NCI-H1048 (cell line): ENCODE measurements at regions not wholly inside any gene's neighbourhood (a gene's known extent, or its start where the extent isn't known, plus 50 kb on each side); places are given as distances from the start of the nearest gene placed in this dataset.
"Not testable (repeated sequence)": the region's sequence is repeated elsewhere in the genome, so short reads cannot be mapped to it uniquely, and the experiment has no call there.

Source experiments
- DNase-seq: peaks from one replicate; lab custom pipeline; 2025; lab: John Stamatoyannopoulos, UW

- no peak for DNase-seq
Measured at GRCh38 chr3:115388811-115389210, 234.5 kb upstream of the GAP43 start.

DNA sequence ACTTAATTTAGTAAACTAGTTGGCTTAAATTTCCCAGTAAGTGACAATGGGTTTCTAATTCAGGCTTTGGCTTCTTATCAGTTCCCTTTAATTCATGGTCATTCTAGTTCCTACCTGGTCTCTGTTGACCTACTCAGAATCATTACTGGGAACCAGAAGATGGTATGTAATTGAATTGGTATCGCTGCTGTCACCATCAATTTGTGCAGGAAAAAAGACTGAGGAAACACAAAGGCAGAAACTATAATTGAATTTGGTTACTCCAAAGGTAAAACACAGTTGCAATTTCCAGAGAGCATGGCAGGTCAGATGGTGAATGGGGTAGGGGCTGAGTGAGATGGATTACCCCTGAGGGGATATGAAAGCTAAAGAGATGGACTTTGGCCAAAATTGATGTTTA is 226.5 kb upstream of the GAP43 start:
- DNase-seq: no peak

DNA sequence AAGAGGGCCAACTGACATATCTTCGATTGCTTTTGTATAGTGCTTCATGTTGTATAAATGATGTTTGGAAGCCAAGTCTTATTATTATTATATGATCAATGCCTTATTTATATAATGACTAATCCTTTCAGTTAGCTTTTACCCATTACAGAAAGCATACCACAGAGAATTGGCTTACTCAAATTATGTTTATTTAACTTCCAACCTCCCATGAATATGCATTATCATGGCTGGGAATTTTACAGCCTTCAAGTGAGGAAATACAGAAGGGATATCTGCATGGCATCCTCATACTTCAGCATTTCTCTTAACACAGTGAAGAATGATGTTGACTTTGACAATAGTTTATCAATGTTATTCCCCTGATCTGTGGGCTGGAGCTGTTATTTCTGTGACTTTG is 225.9 kb upstream of the GAP43 start:
- no peak for DNase-seq

GRCh38 chr3:115398506-115398905 is 224.8 kb upstream of the GAP43 start:
- DNase-seq: no peak

DNA sequence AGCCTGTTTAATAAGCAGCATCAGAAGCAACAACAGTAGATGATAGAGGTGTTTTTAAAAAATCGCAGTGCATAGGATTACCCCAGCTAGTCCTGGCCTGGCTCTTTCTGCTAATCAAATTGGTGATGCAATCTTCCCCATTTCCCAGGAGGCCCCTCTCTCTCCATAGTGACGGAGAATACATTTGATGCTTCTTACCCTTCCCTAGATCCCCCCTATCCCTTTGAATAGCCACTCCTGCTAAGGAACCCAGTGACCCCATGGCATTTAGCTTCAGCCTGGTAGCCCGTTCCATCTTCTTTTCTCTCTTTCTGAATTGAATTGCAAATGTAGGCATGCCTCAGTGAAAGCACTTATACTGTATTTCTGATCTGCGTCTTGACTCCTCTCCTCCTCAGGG is 223.6 kb upstream of the GAP43 start:
- no peak for DNase-seq

- DNase-seq: no peak
Measured at GRCh38 chr3:115401298-115401697, 222.0 kb upstream of the GAP43 start.

GRCh38 chr3:115401851-115402501 is 221.3 kb upstream of the GAP43 start:
- no peak for DNase-seq

DNA sequence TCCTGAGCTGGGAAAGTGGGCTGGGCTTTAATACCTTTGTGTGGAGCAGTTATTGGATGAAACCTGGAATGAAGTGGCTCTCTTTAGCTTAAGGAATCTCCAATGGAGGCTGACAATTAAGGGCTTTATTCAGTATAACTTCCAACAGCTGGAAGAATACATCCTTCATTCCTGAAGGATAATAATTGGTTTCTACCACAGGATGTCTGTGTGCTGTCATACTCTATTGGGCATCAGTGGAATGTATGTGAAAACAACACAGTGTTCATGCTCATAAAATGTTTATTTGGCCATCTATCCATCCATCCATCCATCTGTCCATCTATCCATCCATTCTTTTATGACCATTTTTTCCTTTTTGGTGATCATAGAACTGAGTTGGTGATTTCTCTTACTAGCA is 220.7 kb upstream of the GAP43 start:
- DNase-seq: no peak

DNA sequence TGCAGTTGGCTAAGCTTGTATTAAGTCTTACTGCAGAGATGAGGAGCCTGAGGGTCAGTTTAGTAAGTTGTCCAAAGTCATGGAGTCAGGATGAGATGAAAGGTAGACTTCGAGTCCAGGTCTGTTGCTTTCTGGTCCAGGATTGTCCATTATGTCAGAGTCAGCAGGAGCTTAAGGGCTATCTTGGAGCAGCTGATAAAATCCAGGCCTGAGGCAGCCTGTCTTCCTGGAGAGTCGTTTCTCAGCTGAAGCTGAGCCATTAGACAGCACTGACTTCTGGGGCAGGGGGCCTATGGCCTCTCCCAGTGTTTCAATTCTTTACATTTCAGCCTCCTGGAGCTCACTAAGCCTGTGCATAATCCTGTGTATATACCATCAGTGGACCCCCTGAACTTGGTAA is 219.5 kb upstream of the GAP43 start:
- DNase-seq: no peak

- no peak for DNase-seq
Measured at GRCh38 chr3:115409596-115409995, 213.7 kb upstream of the GAP43 start.

DNA sequence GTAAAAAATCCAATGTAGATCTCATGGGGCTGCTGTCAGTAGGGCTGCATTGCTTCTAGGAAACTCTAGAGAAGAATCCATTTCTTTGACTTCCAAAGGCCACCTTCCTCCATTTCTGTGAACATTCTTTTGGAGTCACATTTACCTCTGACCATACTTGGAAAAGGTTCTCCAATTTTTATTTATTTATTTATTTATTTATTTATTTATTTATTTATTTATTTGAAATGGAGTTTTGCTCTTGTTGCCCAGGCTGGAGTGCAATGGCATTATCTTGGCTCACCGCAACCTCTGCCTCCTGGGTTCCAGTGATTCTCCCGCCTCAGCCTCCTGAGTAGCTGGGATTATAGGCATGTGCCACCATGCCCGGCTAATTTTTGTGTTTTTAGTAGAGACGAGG is 208.7 kb upstream of the GAP43 start:
- not testable (repeated sequence) for DNase-seq

DNA sequence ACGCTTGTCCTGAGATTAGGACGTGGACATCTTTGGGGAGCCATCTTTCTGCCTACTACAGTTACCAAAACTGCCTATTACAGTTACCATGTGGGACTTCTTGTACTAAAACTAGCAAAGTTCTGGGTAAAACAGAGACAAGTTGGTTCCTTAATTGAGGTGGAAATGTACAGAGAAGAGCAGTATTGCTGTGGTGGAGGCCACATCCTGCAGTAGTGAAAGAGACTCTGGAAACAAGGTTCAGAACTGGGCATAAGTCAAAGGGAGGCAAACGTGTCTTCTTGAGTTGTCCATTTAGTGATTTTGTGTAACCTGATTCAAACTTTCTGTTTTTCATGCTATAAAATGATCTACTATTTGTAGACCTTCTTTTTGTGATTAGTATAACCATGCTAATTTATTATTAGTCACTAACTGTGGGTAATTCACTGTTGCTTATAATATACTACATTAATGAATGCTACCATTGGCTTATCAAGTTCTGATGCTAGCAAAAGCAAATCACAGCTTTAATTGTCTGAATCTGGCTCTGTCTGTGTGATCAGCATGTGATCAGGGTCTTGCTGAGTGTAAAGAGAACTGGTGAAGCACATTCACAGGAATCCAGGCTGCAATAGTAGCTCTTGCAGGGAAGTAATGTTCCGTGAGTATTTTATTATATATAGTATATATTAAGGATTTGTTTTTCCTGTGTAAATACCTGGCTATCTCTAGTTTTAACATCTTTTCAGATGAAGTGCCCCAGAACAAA is 207.9 kb upstream of the GAP43 start:
- DNase-seq: no peak

- DNase-seq: no peak
Measured at GRCh38 chr3:115418583-115418982, 204.7 kb upstream of the GAP43 start.

- DNase-seq: no peak
Measured at GRCh38 chr3:115420086-115420485, 203.2 kb upstream of the GAP43 start.

DNA sequence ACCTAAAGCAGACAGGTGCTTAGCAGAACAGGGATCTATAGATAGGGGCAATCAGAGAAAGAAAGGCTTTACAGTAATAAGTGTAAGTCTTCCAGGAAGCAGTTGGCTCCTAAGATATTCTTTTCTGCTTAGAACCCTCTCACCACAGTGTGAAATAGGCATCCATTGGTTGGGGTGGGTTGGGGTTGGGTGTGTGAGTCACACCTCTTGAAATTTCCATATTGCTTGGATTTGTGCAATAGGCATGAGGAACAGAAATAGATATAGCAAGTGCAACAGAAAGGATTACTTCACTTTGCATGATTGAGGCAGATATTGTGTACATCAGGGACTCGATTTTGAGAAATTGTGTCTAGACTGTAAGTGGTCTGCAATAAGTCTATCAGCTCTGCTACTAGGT is 200.1 kb upstream of the GAP43 start:
- no peak for DNase-seq

DNA sequence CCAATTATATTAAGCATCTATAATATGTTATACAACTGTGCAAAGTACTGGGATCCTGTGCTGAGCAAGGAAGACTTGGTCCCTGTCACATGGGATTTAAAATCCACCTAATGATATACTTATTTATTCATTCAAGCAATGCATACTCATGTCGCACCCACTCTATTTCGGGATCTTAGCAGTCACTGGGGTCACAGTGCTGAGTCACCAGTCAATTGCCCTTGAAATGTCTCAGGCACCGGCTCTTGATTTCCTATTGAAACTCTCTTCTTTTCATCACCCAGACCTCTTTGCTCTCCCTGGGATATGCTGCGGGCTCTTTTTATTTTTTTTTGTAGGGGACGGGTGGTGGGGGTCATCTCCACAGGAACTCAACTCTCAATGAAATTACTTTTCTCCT is 194.5 kb upstream of the GAP43 start:
- DNase-seq: no peak

DNA sequence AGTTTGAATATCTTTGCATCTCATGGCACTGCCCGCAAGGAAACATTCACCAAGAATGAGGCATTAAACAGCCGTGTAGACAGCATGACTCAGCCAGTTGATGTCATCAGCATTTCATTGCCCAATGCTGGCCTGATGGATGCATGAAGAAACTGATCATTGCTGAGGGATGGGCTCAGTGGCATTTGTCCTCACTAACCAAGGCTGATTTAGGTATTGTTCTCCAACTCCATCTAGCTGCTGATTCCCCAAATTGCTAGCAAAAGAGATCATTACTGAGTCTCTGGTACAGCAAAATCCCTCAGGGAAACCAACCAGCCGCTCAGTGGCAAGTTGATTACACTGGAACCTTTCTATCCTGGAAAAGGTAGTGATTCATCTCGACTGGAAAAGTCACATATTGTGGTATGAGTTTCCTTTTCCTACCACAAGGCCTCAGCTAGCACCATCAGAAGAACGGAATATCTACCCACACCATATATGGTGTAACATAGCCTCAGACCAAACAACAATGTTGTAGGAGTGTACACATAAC is 186.5 kb upstream of the GAP43 start:
- no peak for DNase-seq

- no peak for DNase-seq
Measured at GRCh38 chr3:115438799-115439198, 184.5 kb upstream of the GAP43 start.

DNA sequence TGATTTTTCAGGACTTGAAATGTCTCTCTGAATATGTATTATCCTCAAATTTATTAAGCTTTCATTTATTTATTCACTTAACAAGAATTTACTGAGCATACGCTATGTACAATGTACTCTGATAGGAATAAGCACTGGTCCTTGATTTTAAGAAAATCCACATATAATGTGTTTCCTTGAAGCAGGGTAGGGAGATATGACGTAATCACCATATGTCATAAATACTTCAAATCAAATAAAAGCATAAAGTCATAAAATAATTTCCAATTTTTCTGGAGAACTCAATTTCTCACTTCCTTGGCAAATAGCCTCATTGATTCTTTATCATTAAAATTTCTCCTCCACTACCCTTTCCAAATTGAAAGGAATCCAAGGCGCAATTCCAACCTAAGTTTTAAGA is 177.8 kb upstream of the GAP43 start:
- no peak for DNase-seq

GRCh38 chr3:115448851-115449250 is 174.5 kb upstream of the GAP43 start:
- no peak for DNase-seq

DNA sequence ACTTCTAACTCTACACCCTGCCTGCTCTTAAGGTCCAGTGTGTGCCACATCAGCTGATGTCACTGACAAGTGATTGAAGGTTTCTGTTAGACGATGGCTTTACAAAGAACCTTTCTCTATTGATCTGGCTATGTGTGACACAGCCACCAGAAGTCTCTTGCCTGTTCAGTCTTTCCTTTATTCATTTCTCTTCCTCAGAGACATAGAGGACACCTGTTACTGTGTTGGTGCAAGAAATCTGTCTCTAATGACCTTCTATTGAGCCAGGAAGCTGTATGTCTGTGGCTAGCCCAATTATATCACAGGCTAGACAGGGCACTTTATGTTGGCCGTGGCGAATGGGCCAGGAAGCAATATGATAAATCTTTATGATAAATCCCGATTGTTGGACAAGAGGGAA is 173.3 kb upstream of the GAP43 start:
- no peak for DNase-seq

GRCh38 chr3:115464036-115464435 is 159.3 kb upstream of the GAP43 start:
- DNase-seq: no peak

- no peak for DNase-seq
Measured at GRCh38 chr3:115469649-115470048, 153.7 kb upstream of the GAP43 start.

DNA sequence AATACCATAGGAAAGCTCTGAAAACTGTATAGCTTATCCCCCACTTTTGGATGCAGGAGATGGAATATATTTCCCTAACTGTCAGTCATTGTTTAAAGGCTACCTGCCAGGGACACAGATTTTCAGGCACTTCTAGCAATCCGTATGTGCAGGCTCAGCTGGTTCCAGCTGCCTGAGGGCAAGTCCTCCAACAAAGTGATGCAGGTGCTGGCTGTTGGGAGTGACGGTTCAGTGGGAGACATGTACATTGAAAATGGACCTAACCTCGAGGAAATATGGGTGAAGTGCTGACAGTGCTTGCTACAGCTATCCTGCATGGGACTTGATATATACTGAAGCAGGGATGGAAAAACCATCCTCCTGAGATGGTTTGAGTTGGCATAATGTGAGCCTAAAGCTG is 153.1 kb upstream of the GAP43 start:
- DNase-seq: no peak
